Skin of body (tissue), 1 donor: ENCODE measurements at regions not wholly inside any gene's neighbourhood (a gene's known extent, or its start where the extent isn't known, plus 50 kb on each side); places are given as distances from the start of the nearest gene placed in this dataset.

Source experiments
- DNase-seq: peaks from one replicate; lab custom pipeline; 2025; lab: John Stamatoyannopoulos, UW

- no peak for DNase-seq
Observed at GRCh38 chr11:104529906-104530305, 366.0 kb upstream of the PDGFD start.

DNA sequence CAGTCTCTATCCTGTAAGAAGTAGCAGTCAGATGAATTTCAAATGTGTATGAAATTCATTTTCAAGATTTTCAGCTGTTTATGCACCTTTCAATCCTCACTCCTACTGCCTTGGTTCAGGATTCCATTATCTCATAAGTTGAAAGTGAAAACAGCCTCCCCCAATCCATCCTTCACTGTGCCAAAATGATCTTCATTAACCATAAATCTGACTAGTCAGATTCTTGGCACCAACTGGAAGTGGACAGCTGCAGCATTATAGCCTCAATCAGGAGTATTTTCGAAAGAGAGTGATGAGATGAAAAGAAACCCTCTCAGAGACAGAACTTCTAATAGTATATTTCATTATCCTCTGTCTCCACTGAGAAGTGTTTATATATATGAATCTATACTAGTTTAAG lies 365.3 kb upstream of the PDGFD start:
- DNase-seq, result peak; percentile 29

DNA sequence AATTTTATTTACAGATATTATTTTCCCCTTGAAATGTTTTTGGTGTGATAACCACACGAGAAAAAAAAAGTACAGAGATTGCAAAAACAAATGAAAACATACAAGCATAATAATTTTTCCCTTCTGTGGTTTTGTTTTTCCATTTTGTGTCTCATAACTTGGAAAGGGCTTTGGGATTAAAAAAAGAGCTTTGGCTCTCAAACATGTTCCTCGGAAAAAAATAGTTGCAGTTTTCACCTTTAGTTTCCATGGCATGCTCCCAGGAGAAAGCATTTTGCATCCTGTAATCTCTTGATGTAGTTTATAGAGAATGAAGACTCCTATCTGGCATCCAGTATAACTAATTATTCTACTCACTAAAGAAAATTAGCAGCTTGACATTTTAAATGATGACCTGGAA lies 362.1 kb upstream of the PDGFD start:
- peak; percentile 39 for DNase-seq

DNA sequence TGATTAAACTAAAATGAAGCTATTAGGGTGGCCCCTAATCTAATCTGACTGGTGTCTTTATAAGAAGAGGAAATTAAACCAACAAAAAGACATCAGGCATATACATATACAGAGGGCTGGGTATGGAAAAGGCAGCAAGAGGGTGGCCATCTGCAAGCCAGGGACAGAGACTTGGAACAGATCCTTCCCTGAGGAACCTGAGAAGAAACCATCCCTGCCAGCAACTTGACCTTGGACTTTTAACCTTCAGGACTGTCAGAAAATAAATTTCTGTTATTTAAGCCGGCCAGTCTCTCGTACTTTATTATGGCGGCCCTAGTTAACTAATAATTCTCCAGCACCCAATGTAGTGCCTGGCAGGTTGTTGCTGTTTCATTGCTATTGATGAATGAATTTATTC lies 361.5 kb upstream of the PDGFD start:
- DNase-seq, result no peak

DNA sequence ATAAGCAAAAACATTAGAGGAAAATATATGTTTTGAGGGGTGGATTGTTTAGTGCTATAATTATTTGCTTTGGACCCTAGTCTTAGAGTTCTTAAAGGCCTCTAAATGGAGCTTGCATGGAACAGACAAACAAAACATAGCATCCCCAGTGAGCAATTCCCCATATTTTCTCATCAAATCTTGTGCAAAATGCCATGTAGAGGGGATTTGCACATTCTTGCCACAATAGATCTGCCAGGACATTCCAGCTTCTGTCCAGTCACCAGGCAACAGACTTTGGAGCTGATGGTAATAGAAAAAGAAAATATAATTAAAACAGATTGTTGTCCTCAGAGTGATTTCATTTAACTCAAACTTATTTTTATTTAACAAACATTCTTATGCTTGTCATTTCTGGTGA lies 360.3 kb upstream of the PDGFD start:
- DNase-seq, result no peak

- DNase-seq, result no peak
Observed at GRCh38 chr11:104523611-104524010, 359.7 kb upstream of the PDGFD start.

GRCh38 chr11:104522650-104523049 lies 358.7 kb upstream of the PDGFD start:
- DNase-seq, result peak; percentile 10

GRCh38 chr11:104522123-104522522 lies 358.2 kb upstream of the PDGFD start:
- no peak for DNase-seq

- DNase-seq, result no peak
Observed at GRCh38 chr11:104510169-104510568, 346.2 kb upstream of the PDGFD start.

GRCh38 chr11:104490182-104490581 lies 326.2 kb upstream of the PDGFD start:
- no peak for DNase-seq

DNA sequence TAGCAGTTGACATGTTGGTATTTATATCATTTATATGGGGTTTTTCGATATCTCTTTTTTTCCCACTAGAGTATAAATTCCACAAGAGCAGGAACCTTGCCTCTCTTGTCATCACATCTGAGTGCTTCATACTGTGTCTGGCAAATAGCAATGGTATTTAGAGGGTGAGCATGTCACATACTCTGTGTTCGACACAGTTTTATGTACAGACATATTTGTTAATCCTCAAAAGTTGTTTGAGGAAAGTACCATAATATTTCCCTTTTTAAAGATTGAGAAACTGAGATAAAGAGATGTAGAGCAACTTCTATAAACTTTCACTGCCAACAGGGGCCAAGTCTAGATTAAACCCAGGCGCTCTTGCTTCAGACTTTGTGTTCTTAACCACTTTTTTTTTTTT lies 324.6 kb upstream of the PDGFD start:
- DNase-seq, result no peak

DNA sequence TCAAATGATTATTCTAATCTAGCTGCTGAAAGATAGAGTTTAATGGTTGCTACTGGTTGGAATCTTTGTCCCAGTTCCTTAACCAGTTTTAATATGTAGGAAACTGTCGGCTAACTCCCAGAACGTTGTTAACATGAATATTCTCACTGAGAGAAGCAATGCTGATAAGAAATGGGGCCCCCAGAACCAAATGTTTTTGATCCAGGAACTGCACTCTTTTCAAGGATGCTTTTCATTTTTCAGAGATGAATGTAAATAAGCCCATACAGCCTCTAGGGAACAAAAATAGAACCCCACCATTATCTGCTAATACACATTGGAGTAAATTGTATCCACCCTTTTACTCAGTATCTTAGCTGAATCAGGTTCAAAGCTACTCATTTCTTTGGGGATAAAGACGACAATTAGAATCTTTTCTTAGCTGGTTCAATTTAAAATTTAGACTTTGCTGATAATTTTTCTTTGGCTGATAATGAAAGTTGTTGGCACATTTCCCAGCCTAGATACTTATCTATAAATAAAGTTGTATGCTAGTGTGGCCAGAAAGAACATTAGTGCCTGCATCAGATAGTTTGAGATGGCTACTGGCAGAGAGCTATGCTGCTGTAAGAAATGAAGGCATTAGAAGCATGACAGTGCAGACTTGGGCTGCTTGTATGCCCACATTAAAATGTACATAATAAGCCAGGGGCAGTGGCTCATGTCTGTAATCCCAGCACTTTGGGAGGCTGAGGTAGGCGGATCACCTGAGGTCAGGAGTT lies 323.3 kb upstream of the PDGFD start:
- no peak for DNase-seq

DNA sequence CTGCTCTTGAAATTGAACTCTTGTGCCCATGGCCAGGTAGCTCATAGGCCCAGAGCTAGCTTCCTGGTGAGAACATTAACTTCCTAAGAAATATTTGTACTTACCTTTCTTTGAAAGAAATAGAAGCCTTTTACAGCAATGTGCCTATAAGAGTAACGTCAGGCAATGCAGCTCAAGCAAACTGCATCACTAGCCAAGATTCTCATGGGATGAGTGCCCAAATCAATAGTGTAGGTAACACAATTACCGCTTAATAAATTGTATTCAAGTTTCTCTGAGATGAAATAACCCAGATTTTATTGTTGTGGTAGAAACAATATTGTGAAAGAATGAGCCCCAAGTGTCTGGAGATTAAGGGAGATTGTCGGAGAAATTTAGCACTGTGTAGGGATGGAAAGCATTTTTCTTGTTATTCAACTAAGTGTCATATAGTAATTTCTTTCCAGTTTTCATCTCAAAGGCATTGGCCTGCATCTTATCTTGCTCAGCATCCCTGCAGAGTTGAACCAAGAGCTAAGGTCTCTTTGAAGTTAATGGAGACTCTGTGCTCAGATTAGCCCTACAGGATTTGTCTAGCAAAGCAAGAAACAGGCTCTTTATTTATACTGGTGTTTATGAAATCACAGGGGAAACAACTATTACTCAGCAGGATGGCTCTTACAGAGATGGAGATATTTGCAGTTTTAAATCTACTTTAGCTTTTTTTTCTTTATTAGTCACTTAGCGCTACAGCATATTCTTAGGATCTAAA lies 321.0 kb upstream of the PDGFD start:
- DNase-seq, result no peak

DNA sequence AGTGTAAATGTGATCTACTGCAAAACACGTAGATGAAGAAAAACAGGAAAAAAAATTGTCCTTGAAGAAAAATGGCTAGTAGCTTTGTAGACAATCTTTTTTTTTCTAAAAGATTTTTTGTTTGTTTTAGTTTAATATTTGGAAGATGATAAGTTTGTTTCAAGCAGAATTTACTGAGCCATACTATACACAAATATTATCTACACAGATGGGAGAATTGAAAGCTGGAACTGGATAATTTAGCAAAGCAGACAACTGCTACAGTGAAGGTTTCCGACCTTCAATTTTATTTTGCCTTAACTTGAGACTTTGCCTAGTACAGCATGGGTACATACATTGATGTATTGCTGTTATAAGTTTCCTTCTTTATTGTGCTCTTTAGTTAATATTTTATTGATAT lies 313.0 kb upstream of the PDGFD start:
- DNase-seq, result no peak

- DNase-seq, result no peak
Observed at GRCh38 chr11:104476454-104476853, 312.5 kb upstream of the PDGFD start.

DNA sequence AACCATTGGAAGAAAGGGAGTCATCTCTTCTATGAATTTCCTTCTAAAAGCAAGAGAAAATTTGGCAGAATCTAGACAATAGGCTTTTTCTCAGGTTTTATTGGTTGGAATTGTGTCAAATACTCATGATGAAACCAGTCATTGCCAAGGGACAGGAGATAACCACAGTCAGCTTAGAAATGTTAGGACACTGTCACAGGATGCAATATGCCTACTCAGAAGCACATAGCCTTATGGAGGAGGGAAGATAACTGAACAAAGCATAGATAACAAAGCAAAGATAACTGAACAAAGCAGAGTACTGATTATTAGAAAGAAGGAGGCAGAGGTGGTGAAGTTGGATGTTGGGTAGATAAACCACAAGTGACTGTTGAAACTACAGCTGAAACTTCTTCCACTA lies 303.5 kb upstream of the PDGFD start:
- DNase-seq, result no peak

DNA sequence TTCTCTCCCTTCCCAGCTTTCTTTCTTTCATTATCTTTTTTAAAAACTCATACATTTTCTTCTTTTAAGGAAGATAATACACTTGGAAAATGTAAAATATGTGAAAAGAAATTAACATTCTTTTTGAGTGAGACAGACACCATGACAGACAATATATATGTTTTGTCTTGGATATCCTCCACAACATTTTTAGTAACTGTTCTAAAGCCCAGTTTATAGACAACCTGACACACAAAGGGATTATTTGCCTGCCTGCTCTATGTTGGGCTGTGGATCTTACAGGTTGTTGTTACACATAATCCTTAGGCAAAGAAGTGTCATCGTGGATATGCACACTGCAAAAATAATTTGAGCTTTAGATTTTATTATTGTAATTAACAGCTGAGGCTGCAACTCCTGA lies 301.4 kb upstream of the PDGFD start:
- peak; percentile 20 for DNase-seq

DNA sequence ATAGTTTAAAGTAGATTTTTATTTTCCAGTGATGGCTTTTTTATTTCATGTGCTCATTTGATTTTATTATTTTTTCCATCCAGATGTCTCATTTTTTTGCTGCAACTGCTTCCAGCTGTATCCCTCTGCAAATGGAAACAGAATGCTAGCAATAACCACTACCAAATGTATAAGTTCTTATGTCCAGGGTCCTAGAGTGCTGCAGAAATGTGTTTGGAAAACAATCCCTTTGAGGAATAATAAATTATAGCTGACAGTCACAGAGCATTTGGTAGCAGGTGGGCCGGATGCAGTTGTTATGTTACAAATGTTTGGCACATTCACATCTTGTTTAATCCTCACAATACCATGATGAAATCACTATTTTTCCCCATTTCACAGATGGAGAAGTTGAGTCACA lies 300.7 kb upstream of the PDGFD start:
- peak; percentile 85 for DNase-seq

DNA sequence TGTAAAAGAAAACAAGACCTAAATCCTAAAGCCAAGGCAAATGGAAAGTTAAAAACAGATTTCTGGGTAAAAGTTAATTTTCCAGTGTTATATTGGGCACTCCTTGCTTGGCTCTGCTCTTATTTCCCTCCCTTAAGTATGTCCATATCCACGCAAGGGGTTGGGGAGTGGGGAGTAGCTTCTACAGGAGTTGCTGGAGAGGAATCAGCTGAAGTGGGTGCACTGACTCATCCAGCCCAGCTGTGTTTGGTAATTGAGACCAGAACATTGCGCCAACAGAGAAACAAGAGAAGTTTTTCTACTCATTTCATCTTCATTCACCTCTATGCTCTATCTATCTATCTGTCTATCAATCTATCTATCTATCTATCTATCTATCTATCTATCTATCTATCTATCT lies 298.4 kb upstream of the PDGFD start:
- peak; percentile 74 for DNase-seq

DNA sequence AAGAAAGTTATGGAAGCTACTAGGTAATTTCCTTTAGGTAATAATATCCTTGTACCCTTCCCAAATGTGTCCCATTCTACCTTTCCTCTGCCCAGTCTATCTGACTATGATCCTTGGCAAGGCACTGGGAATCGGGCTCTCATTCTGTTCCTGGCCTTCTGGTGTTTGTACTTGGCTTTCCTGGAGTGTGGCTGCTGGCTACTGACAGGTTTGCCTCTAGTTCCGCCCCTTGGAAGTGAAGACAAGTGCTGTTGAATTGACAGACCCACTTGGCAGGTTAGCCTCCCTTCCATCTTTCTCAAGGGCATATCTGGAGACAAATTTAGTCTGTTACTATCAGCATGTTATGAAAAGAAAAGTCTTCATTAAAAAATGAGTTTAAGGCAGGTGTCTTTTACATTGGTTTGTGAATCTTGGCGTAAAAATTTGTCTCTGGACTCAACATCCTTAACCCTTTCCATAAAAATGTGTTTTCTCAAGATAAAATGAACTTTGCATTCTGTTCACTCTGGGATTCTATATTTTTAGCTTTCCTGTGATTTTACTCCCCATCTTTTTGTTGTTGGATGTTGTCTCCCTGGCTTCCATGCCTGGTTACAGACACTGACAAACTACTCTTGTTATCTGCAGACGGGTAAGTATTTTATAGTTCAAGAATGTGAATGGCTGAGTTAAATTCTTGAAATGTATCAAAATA lies 287.4 kb upstream of the PDGFD start:
- no peak for DNase-seq

GRCh38 chr11:104443387-104443786 lies 279.4 kb upstream of the PDGFD start:
- peak; percentile 3 for DNase-seq

DNA sequence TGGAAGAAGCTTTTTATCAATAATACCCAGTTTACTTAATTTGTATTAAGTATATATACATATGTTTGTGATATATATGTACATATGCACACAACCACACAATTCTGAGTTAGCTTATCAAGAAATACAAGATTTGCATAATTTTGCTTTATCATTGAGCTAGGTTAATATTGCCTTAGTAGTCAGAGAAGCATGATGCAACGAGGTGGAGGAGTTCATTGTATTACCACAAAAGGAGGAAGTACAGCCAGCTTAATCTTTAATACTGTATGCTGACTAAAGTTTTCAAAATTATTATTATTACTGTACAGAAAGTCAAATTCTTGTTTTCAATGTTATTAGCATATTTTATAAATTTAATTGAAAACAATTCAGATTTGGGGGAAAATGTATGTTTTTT lies 278.4 kb upstream of the PDGFD start:
- DNase-seq, result no peak

GRCh38 chr11:104435494-104435893 lies 271.5 kb upstream of the PDGFD start:
- DNase-seq, result no peak
